OCI-LY1 (cell line): ENCODE measurements at regions not wholly inside any gene's neighbourhood (a gene's known extent, or its start where the extent isn't known, plus 50 kb on each side); places are given as distances from the start of the nearest gene placed in this dataset.

Source experiments
- H2AFZ ChIP-seq: fragments of 200-600 bp; sonication (generic), shearing (Covaris generic); 2 replicates; pipeline ENCODE4 v1.6.0; 2014; ENCODE audit warnings: antibody characterized with exemption, mild to moderate bottlenecking, low read length
- H3F3A ChIP-seq: fragments of 200-600 bp; sonication (generic), shearing (Covaris generic); 2 replicates; pipeline ENCODE4 v1.6.0; 2014; ENCODE audit warnings: mild to moderate bottlenecking, antibody characterized with exemption, low read length, moderate library complexity; ENCODE audit not compliant: insufficient read depth
- H3K27ac ChIP-seq: fragments of 200-600 bp; sonication (generic); 2 replicates; pipeline ENCODE4 v1.5.1; 2014; ENCODE audit warnings: low read length, mixed run types, mild to moderate bottlenecking, low read depth; ENCODE audit not compliant: poor library complexity, severe bottlenecking
- H3K27me3 ChIP-seq: fragments of 200-600 bp; sonication (generic); 2 replicates; pipeline ENCODE4 v1.6.0; 2014; ENCODE audit warnings: antibody characterized with exemption, mild to moderate bottlenecking, low read length, moderate library complexity; ENCODE audit not compliant: insufficient read depth
- H3K36me3 ChIP-seq: fragments of 200-600 bp; sonication (generic); 2 replicates; pipeline ENCODE4 v1.6.1; 2014; ENCODE audit warnings: mild to moderate bottlenecking, antibody characterized with exemption, low read length, moderate library complexity, mixed read lengths; ENCODE audit not compliant: insufficient read depth
- H3K4me1 ChIP-seq: fragments of 200-600 bp; sonication (generic); 2 replicates; pipeline ENCODE4 v1.5.1; 2014; ENCODE audit warnings: mild to moderate bottlenecking, low read length, moderate library complexity; ENCODE audit not compliant: insufficient read depth, severe bottlenecking
- H3K4me2 ChIP-seq: fragments of 200-600 bp; sonication (generic), shearing (Covaris generic); 2 replicates; pipeline ENCODE4 v1.6.1; 2014; ENCODE audit warnings: low read length
- H3K4me3 ChIP-seq: fragments of 200-600 bp; sonication (generic); 2 replicates; pipeline ENCODE4 v1.5.1; 2014; ENCODE audit warnings: low read length, low read depth, mild to moderate bottlenecking, mixed read lengths; ENCODE audit not compliant: poor library complexity, severe bottlenecking
- H3K79me2 ChIP-seq: fragments of 200-600 bp; shearing (Covaris generic); 2 replicates; pipeline ENCODE4 v1.6.1; 2016; ENCODE audit warnings: mixed run types, low read length, mixed read lengths; ENCODE audit not compliant: insufficient read depth
- H3K9ac ChIP-seq: fragments of 200-600 bp; sonication (generic), shearing (Covaris generic); 2 replicates; pipeline ENCODE4 v1.6.1; 2014; ENCODE audit warnings: mild to moderate bottlenecking, low read length, mixed read lengths
- H3K9me2 ChIP-seq: fragments of 200-600 bp; sonication (generic), shearing (Covaris generic); 2 replicates; pipeline ENCODE4 v1.6.1; 2014; ENCODE audit warnings: low read depth, mild to moderate bottlenecking, low read length, mixed read lengths
- H3K9me3 ChIP-seq: fragments of 200-600 bp; shearing (Covaris generic); 2 replicates; pipeline ENCODE4 v1.6.1; 2014; ENCODE audit warnings: low read length, mixed read lengths
- H4K20me1 ChIP-seq: fragments of 200-600 bp; sonication (generic), shearing (Covaris generic); 2 replicates; pipeline ENCODE4 v1.6.0; 2016; ENCODE audit warnings: mild to moderate bottlenecking, low read length; ENCODE audit not compliant: insufficient read depth
- CTCF ChIP-seq: fragments of 200-600 bp; sonication (generic), shearing (Covaris generic); IDR thresholded peaks from 2 replicates; pipeline ENCODE4 v1.5.1; 2017; ENCODE audit warnings: mild to moderate bottlenecking, antibody characterized with exemption, low read length, moderate library complexity, mixed read lengths
- EZH2 ChIP-seq: fragments of 200-600 bp; sonication (generic), shearing (Covaris generic); IDR thresholded peaks from 2 replicates; pipeline ENCODE4 v1.8.0; 2017; ENCODE audit warnings: borderline replicate concordance, mixed run types, mild to moderate bottlenecking, antibody characterized with exemption, low read length, moderate library complexity, mixed read lengths

GRCh38 chr5:118596255-118596654 is 392.1 kb downstream of the DTWD2 start:
- no peaks in the 10 kb centered on the region for H3K27me3 ChIP-seq
- H3K36me3 ChIP-seq: no peaks in the 10 kb centered on the region
- H4K20me1 ChIP-seq: no peaks in the 10 kb centered on the region
- no peak overlapping the region for H3K27ac ChIP-seq
- no peak overlapping the region for H3K4me3 ChIP-seq
- H3K9me2 ChIP-seq: no peaks in the 10 kb centered on the region
- H3K9ac ChIP-seq: no peak overlapping the region
- no peak overlapping the region for H3K4me2 ChIP-seq
- H2AFZ ChIP-seq: no peak overlapping the region
- no peak for TF ChIP-seq EZH2
- no peak for TF ChIP-seq CTCF
- no peaks in the 10 kb centered on the region for H3K9me3 ChIP-seq
- no peaks in the 10 kb centered on the region for H3F3A ChIP-seq
- no peaks in the 10 kb centered on the region for H3K4me1 ChIP-seq
- H3K79me2 ChIP-seq: no peaks in the 10 kb centered on the region

GRCh38 chr5:118593003-118593328 is 395.4 kb downstream of the DTWD2 start:
- Histone ChIP-seq H3F3A (no peaks in the 10 kb centered on the region), H2AFZ (no peak overlapping the region), H3K36me3 (no peaks in the 10 kb centered on the region), H3K79me2 (no peaks in the 10 kb centered on the region), H3K4me1 (no peaks in the 10 kb centered on the region), H3K27ac (no peak overlapping the region), H4K20me1 (no peaks in the 10 kb centered on the region), H3K4me3 (no peak overlapping the region), H3K9me3 (no peaks in the 10 kb centered on the region), H3K4me2 (no peak overlapping the region), H3K9ac (no peak overlapping the region), H3K27me3 (no peaks in the 10 kb centered on the region), H3K9me2 (no peaks in the 10 kb centered on the region)
- TF ChIP-seq CTCF: peak; percentile 40; the same call in 1 of the 2 replicates
- TF ChIP-seq EZH2: no peak

- H3K9me3 ChIP-seq: no peaks in the 10 kb centered on the region
- H3K4me3 ChIP-seq: no peak overlapping the region
- H3K9me2 ChIP-seq: no peaks in the 10 kb centered on the region
- no peaks in the 10 kb centered on the region for H3K36me3 ChIP-seq
- no peaks in the 10 kb centered on the region for H3F3A ChIP-seq
- no peak overlapping the region for H2AFZ ChIP-seq
- no peaks in the 10 kb centered on the region for H4K20me1 ChIP-seq
- H3K4me2 ChIP-seq: no peak overlapping the region
- no peaks in the 10 kb centered on the region for H3K79me2 ChIP-seq
- no peak for TF ChIP-seq CTCF
- H3K27ac ChIP-seq: no peak overlapping the region
- H3K9ac ChIP-seq: no peak overlapping the region
- no peaks in the 10 kb centered on the region for H3K4me1 ChIP-seq
- H3K27me3 ChIP-seq: no peaks in the 10 kb centered on the region
Observed at GRCh38 chr5:118592229-118593002, 395.9 kb downstream of the DTWD2 start.
